HG03060 (cell line): ENCODE measurements at regions not wholly inside any gene's neighbourhood (a gene's known extent, or its start where the extent isn't known, plus 50 kb on each side); places are given as distances from the start of the nearest gene placed in this dataset.

Experiments
- ATAC-seq: cut with Tn5 transposase; IDR thresholded peaks from one replicate; pipeline ENCODE4 v1.9.1; 2021; ENCODE audit warnings: low read depth, moderate number of reproducible peaks; ENCODE audit not compliant: unreplicated experiment

GRCh38 chr15:93417156-93417555 is 328.1 kb upstream of the RGMA start:
- no peak for ATAC-seq

GRCh38 chr15:93415576-93415975 is 326.6 kb upstream of the RGMA start:
- no peak for ATAC-seq

- no peak for ATAC-seq
Measured at GRCh38 chr15:93414576-93415231, 325.7 kb upstream of the RGMA start.

- ATAC-seq: no peak
Measured at GRCh38 chr15:93413745-93414144, 324.7 kb upstream of the RGMA start.

GRCh38 chr15:93399121-93399520 is 310.1 kb upstream of the RGMA start:
- no peak for ATAC-seq

GRCh38 chr15:93389211-93389610 is 300.2 kb upstream of the RGMA start:
- ATAC-seq: no peak

GRCh38 chr15:93384886-93385285 is 295.9 kb upstream of the RGMA start:
- ATAC-seq: no peak

GRCh38 chr15:93382200-93382820 is 293.3 kb upstream of the RGMA start:
- no peak for ATAC-seq

- ATAC-seq: no peak
Measured at GRCh38 chr15:93378558-93378957, 289.5 kb upstream of the RGMA start.

GRCh38 chr15:93372865-93373223 is 283.8 kb upstream of the RGMA start:
- no peak for ATAC-seq

- no peak for ATAC-seq
Measured at GRCh38 chr15:93372208-93372864, 283.3 kb upstream of the RGMA start.

GRCh38 chr15:93366387-93367100 is 277.5 kb upstream of the RGMA start:
- ATAC-seq: no peak

GRCh38 chr15:93362821-93363220 is 273.8 kb upstream of the RGMA start:
- no peak for ATAC-seq

- ATAC-seq: no peak
Measured at GRCh38 chr15:93362203-93362602, 273.2 kb upstream of the RGMA start.

GRCh38 chr15:93361703-93362102 is 272.7 kb upstream of the RGMA start:
- no peak for ATAC-seq

- ATAC-seq: no peak
Measured at GRCh38 chr15:93360976-93361375, 272.0 kb upstream of the RGMA start.

- no peak for ATAC-seq
Measured at GRCh38 chr15:93360318-93360717, 271.3 kb upstream of the RGMA start.

- no peak for ATAC-seq
Measured at GRCh38 chr15:93359425-93360131, 270.6 kb upstream of the RGMA start.

GRCh38 chr15:93359060-93359408 is 270.0 kb upstream of the RGMA start:
- no peak for ATAC-seq

- ATAC-seq: no peak
Measured at GRCh38 chr15:93358166-93359059, 269.4 kb upstream of the RGMA start.
